ENCODE measurements at regions not wholly inside any gene's neighbourhood (a gene's known extent, or its start where the extent isn't known, plus 50 kb on each side); places are given as distances from the start of the nearest gene placed in this dataset.

GRCh38 chr6:88477413-88477812 lies 311.3 kb upstream of the CNR1 start:
- TF ChIP-seq CTCF (IDR thresholded peaks at IDR 0.05) (no peak), POLR2A (IDR thresholded peaks at IDR 0.05) (no peak)
